GM19025 (cell line): ENCODE measurements at regions not wholly inside any gene's neighbourhood (a gene's known extent, or its start where the extent isn't known, plus 50 kb on each side); places are given as distances from the start of the nearest gene placed in this dataset.
"Not testable (repeated sequence)": the region's sequence is repeated elsewhere in the genome, so short reads cannot be mapped to it uniquely, and the experiment has no call there.

Experiments
- ATAC-seq: cut with Tn5 transposase; IDR thresholded peaks from one replicate; pipeline ENCODE4 v1.9.1; 2021; ENCODE audit warnings: mild to moderate bottlenecking, low read depth, moderate library complexity; ENCODE audit not compliant: unreplicated experiment

GRCh38 chr5:148880197-148880596 is 53.8 kb downstream of the ADRB2 start:
- no peak for ATAC-seq

DNA sequence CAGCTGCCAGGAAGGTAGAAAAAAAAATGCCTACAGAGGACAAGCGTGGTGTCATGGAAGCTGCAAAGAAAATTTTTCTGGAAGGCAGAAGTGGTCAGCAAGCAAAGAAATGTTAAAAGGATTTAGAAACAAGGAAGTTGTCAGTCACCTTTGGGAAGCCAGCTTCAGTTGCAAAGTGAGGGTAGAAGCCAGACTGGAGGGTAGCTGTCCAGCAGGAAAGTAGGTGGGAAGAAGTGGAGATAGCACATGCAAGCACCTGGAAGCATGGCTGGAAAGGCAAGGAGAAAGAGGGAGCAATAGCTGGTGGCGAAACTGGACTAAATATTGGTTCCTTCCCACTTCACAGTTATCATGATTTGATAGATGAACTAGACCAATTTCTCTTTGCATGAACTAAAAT is 54.3 kb downstream of the ADRB2 start:
- ATAC-seq, result no peak

- no peak for ATAC-seq
Measured at GRCh38 chr5:148882332-148882731, 55.9 kb downstream of the ADRB2 start.

DNA sequence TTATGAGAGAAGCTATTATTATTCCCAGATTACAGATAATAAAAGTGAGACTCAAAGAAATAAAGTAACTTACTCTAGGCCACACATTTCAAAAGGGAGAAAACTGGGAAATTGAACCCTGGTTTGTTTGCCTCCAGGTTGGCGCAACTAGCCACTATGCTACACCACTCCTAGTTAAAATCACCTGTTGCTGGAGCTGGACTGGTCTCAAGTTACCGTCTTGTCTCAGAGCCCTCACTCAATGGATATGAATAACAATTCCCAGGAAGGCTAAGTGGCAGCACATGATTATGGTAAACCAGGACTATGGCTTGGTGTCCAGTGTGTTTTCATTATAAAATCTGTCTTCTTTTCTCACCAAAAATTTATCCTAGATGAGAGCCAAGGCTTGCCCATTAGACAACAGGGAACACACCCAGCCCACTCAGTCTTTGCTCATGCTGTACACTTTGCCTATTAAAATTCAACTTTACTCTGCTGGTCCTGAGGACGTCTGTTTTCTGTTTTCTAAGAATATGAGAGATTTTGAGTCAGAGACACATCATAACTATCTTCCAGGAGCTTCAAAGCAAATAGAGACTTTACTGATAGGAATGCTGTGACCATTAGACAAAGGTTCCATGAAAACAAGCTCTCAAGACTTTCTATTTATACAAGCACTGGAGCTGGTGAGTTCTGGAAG is 58.1 kb downstream of the ADRB2 start:
- ATAC-seq, result no peak

DNA sequence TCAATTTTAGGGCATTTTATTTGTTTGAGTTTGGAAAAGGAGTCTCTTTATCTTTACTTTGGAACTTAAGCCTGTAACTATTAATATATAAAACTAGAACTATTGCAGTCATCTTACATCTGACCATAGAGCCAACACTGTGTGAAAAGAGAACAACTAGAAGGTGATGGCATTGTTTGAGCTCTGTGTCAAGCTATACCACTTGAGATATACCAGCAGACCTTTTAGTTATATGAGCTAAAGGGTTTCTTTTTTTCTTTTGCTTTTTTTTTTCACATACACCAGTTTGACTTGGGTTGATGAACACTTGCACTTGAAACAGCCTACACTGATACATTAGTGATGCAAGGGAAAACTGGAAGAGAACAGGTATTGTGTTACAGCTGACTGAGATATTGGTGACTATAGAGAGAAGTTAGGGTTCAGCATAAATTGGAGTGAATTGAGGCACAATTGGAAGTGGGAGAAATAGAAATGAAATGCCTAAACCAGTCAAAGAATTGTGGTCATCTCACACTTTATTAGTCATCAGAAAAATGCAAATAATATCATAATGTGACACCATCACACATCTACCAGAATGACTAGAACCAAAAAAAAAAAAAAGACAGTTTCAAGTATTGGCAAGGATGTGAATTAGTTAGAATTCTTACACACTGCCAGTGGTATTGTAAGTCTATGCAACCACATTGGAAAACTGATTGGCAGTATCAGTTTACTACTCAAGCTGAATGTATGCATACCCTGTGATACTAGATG is 60.9 kb downstream of the ADRB2 start:
- no peak for ATAC-seq

DNA sequence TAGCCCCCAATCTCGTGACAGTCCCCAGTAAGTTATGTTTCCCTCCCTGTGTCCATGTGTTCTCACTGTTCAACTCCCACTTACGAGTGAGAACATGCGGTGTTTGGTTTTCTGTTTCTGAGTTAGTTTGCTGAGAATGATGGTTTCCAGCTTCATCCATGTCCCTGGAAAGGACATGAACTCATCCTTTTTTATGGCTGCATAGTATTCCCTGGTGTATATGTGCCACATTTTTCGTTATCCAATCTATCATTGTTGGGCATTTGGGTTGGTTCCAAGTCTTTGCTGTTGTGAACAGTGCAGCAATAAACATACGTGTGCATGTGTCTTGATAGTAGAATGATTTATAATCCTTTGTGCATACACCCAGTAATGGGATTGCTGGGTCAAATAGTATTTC is 63.5 kb downstream of the ADRB2 start:
- not testable (repeated sequence) for ATAC-seq

DNA sequence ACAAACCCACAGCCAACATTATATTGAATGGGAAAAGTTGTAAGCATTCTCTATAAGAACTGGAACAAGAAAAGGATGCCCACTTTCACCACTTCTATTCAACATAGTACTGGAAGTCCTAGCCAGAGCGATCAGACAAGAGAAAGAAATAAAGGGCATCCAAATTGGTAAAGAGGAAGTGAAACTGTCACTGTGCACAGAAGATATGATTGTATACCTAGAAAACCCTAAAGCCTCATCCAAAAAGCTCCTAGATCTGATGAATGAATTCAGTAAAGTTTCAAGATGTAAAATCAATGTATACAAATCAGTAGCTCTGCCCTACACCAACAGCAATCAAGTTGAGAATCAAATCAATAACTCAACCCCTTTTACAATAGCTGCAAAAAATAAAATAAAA is 69.0 kb downstream of the ADRB2 start:
- not testable (repeated sequence) for ATAC-seq

DNA sequence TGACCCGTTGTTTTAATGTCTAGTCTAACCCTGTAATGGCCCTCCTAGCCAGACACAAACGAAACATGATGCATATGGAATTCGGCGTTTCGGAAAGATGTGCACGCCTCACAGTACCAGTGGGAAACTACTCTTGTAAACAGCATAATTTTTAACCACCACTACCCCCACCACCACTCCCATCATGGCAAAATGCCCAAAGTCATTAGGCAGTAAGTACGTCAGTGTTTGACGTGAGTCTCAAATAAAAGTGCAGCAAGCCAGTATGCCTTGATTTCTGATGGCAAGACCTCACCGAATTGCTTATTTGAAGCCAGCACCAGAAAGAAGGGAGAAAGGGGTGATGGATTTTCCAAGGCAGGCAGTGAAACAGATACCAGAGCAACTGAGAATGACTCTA is 71.4 kb downstream of the ADRB2 start:
- ATAC-seq, result no peak

- no peak for ATAC-seq
Measured at GRCh38 chr5:148898413-148899075, 72.1 kb downstream of the ADRB2 start.

GRCh38 chr5:148899993-148900392 is 73.6 kb downstream of the ADRB2 start:
- no peak for ATAC-seq

- no peak for ATAC-seq
Measured at GRCh38 chr5:148902478-148902877, 76.1 kb downstream of the ADRB2 start.

- ATAC-seq, result no peak
Measured at GRCh38 chr5:148903587-148903986, 77.2 kb downstream of the ADRB2 start.

DNA sequence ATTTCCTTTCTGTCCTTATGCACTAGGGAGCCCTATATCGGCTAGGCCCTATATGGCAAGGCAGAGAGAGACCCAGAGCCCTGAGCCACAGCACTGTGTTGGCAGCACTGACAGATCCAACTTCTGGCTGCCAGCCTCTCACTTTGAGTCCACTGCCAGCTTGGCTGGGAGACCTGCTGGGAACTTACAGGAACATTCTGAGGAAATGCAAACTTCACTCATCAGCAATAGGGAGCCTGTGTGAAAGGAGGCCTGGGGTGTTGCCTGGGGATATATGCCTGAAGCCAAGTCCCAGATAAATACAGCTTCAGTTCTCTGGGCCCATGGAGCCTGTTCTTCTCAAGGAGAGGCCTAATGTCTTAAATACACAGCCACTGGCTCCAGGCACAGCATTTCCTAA is 78.0 kb downstream of the ADRB2 start:
- no peak for ATAC-seq

DNA sequence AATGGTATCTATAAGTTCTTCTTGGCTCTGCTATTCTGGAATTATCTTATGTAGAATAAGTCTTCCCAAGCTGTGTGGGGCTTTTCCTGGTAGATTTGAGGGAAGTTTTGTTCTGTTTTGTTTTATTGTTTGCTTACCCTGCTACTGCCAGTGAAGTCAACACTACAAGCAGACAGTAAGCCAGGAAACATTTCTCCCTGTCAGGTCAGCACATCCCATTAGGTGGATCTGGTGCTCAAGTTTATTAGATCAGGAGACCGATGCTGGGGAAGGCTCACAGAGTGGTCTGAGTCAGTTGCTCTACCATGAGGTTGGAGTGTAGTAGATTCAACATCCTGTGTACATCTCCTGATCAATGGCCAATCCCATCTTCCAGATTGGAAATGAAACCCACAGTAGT is 79.1 kb downstream of the ADRB2 start:
- no peak for ATAC-seq

GRCh38 chr5:148906968-148907367 is 80.6 kb downstream of the ADRB2 start:
- no peak for ATAC-seq

DNA sequence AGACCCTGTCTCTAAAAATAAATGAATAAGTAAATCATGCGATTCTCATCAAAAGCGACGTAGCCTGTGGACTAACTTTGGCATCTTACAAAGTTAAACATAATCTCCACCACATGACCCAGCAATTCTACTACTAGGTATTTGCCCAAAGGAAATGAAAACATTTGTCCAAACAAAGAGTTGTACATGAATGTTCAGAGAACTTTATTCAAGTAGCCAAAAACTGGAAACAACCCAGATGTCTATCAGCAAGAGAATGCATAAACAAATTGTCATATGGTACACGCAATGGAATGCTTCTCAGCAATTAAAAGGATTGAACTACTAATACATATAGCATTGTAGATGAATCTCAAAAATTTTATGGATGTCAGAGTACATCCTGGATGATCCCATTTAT is 82.6 kb downstream of the ADRB2 start:
- ATAC-seq, result no peak

DNA sequence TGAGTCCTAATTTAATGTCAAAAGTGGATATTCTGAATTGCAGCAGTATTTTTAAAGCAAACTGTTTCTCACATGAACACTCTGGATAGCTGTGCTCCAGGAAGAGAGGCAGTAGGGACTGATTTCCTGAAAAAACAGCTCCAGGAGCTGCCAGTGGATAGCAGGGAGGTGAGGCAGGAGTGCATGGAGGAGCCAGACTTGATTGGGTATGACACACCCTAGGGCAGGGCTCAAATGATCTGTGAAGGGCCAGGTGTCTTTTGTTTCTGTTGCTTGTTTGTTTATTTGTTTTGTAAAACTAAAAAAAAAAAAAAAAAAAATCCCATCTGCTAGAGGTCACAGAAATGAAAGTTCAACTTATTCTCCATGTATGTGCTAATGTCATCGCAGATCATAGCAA is 83.4 kb downstream of the ADRB2 start:
- ATAC-seq, result no peak

DNA sequence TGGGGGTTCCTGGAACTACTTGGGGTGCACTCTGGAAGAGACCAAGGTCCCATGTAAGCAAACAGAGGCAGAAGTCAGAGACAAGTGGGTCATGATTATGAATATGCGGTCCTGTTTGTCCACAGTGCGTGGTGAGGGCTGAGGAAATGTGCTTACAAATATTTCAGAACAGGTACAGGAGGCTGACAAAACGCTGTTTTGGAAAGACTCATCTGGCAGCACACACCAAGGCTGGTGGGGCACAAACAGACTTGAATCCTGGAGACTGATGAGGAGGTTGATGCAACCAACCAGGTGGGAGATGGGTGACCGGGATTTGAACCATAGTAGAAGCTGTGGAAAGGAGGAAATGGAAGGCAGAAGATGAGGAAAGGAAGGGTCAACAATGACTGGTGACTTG is 83.8 kb downstream of the ADRB2 start:
- ATAC-seq, result no peak

DNA sequence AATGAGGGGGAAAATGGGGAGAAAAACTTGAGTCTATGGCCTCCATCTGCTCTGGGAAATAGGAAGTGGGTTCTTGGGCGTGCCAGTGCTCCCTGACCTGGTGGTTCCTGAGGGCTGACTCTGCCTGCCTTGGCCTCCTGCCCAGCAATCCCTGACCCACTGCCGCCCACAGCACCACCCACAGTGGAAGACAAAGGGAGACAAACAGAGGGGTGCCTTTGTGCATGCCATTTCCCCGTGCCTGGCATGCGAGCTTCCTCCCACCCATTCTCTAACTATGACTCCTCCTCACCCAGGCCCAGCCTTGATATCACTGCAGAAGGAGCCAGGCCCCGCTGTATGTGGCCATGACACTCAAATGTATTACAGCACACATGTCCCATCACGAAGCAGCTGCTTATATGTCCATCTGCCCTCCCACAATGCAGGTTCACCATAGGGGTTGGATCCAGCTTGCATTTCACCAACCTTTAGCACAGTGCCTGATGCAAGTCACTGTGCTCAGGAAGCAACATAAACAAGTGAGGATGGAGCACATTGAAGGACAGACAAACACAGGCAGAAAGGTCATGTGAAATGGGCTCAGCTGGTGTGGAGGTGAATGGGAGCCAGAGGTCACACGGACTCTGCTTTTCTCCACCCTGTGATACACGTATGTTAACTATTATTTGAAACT is 84.4 kb downstream of the ADRB2 start:
- no peak for ATAC-seq

- ATAC-seq, result no peak
Measured at GRCh38 chr5:148911386-148911785, 85.0 kb downstream of the ADRB2 start.

DNA sequence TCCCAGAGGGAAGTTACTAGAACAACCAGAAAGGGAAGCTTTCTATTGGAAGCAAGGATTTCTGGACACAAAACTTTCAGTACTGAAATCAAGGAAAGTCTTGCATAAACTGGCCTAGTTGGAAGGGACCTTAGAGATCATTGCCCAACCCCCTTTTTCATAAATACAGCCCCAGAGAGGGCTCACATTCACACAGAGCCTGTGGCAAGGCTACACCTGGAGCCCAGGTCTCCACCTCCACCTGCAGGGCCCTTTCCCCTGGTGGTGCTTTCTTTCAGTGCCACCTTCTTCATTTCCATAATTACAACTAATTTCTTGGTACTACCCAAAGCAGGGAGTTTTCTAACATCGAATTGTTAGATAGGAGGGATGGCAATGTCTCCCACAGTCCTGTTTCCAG is 85.7 kb downstream of the ADRB2 start:
- ATAC-seq, result no peak
